T follicular helper cell (primary cell): ENCODE measurements at regions not wholly inside any gene's neighbourhood (a gene's known extent, or its start where the extent isn't known, plus 50 kb on each side); places are given as distances from the start of the nearest gene placed in this dataset.
A peak's percentile ranks its signal among the peaks of the same experiment; 100 is the strongest.

Experiments used
- DNase-seq: peaks from one replicate; pipeline ENCODE4 v3.0.0-alpha.2; 2020; ENCODE audit warnings: low read depth

- DNase-seq, result no peak
These were observed 136.8 kb downstream of the RDH14 start for GRCh38 chr2:18423636-18424035.

DNA sequence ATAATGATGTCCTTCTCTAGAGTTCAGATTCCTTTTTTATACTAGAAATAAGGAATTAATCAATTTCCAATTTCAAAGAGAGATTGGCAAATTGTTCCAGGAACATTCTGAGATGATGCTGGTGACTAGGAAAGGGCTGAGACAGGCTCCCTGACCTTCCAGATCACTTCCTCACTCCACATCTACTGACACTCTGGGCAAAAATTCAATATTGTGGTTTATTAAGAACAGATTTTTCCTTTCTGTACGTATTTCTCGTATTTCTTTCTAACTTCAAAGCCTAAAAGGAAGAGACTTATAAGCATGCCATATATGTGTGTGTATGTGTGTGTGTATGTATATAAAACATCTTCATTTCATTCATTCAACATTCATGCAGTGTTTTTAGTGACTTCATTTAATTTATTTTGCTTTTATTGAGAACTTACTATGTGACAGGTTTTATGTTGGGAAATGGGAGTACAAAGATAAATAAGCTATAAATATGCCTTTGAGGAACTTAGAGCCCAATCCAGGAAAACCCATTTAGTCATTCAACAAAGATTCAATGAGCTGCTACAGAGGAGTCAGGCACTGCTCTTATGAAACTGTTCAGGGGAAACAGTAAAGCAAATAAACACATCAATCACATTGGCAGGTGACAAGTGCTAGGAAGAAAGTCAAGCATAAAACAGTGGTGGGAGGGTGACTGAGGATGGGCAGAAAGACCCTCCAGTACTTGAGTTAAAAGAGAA lies 137.9 kb downstream of the RDH14 start:
- no peak for DNase-seq

DNA sequence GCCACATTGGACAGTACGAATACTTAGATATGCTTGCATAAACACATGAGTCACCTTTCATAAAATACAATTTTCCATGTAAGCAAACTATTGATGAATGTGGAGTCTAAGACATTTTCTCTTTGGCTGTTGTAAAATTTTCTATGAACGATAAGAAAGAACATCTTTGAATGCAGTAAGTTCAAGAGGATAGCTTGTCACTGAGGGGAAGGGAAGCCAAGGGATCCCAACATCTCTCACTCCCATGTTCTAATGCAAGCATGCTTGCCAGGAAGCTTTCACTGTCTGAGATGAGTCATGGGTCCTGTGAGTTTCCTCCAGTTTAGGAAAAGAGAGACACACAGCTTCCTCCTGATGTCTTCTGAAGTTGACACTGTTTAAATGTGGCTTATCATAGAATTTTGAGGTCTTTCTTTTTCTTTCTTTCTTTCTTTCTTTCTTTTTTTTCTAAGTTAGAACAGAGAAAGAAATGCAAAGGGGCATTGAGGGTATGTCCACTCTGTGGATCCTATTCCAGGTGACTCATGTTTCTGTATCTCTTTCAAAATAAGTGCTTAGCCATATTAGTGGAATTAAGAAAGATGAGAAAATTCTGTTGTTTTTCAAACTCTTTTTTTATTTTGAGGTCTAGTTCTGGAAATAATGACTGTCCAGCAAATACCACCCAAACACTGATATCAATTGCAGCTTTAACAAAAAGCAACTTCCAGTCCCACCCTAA lies 146.6 kb downstream of the RDH14 start:
- DNase-seq, result no peak

DNA sequence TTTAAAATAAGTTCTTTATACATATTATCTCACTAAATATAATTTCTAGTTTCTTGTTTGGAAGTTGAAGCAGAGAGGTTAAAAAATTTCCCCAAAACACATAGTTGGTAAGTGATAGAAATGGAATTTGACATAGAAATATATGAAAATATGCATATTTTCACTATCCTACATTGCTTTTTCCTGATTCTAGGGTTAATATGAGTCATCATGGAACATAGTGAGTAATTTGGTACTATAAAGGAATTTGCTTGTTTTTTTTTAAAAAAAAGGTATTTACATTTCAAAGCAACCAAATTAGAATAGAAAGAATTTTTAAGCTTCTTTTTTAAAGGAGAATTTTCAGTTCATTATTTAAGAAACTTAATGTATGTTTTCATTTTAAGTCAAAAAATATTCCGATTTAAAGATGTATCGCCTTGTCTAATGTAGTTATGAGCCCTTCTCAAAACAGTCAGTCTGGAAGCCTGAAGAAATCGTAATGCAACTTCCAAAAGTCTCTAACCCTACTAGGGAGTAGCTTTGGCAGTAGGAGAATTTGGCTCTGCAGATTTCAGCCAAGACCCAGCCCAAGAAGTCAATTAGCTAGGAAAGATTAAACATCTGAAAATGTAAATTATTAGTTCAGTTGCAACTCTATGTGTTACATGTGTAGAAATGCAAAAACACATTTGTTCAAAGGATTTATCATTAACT lies 147.3 kb downstream of the RDH14 start:
- no peak for DNase-seq

- no peak for DNase-seq
These were observed 148.8 kb downstream of the RDH14 start for GRCh38 chr2:18411626-18412025.

DNA sequence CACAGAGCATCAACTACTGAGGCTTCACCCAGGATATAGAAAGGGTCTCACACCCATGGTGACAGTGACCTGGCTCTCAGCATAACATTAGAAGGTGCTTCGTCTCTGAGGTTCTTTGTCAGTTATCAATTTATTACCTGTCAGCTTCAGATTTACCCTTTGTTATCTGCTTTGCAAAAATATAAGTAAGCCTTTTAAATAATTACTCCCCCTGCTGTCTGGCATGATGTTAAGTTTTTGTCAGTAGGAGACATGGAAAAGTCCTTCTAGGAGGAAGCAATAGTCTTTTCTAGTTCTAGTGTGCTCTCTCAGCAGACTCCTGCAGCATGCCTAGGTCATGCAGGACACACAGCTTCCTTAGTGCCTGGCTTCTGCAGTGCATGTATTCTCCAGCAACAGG lies 149.9 kb downstream of the RDH14 start:
- DNase-seq, result no peak

DNA sequence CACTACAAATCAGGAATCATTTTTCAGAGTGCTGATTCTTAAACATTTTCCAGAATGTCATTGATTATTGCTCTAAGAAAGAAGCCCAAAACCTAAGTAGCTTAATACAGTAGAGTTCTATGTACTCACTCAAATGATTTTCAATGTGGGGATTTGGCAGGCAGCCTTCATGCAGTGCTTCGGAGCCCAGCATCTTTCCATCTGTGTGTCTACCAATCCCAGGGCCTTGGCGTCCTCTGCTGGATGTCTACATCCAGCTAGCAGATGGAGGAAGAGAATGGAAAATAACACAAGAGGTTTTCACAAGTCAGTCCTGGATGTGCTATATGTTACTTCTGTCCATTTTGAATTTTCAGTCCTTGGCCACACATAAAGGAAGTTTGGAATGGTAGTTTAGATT lies 151.8 kb downstream of the RDH14 start:
- no peak for DNase-seq

- DNase-seq, result no peak
These were observed 154.2 kb downstream of the RDH14 start for GRCh38 chr2:18406219-18406618.

GRCh38 chr2:18404708-18405107 lies 155.7 kb downstream of the RDH14 start:
- DNase-seq, result no peak

GRCh38 chr2:18403921-18404522 lies 156.4 kb downstream of the RDH14 start:
- no peak for DNase-seq

DNA sequence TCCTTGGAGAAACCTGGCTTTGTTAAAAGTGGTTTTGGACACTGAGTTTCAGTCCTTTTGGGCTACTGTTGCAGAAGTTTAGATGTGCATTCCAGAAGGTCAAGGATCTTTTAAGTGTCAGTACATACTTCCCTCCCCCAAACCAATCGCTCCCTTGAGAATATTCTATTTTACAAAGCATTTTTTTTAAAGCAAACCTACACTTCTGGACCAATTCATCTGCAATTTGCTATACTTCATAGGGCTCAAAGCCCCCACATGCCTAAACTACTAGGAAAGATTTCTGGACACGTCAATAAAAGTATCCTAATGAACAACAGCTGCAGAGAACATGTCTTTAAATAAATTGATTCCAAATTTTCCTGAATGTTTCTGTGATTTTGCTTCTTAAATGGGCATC lies 157.6 kb downstream of the RDH14 start:
- no peak for DNase-seq

DNA sequence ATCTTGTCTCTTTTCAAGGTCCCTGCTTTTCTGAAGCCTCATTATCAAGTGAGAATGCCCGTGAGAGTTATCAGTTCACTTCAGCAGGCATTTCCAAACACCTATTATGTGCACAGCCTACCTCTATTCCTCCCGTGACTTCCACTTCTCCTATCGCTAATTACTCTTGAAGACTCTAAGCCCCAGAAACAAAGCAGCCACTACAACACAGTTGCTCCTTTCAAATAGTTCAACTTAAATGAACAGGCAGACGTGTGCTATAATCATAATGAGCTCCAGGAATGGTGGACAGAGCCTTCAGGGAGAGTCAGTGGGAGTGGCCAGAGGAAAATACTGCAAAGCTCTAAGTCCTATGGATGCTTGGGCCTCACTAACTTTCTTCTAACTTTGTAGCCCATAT lies 159.0 kb downstream of the RDH14 start:
- DNase-seq, result no peak

- no peak for DNase-seq
These were observed 160.9 kb downstream of the RDH14 start for GRCh38 chr2:18399601-18400000.

- no peak for DNase-seq
These were observed 161.6 kb downstream of the RDH14 start for GRCh38 chr2:18398833-18399232.

- DNase-seq, result no peak
These were observed 164.0 kb downstream of the RDH14 start for GRCh38 chr2:18396329-18397010.

DNA sequence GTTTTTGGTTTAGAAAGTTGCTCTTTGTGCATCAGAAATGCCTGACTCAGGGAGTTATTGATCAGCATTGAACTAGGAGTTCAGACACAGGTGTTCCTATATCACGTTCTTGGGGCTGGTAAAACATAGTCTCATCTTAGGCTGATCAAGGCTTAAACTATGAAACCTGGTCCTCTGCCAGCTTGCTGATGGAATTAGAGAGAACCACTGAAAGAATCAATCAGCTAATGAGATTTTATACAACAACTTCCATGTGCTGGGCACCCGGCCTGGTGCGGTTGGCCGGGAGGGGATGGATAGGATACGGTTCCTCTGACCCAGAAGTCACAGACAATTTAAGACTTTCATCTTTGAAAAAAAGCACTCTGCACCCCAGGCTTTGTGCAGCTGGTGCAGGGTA lies 164.9 kb downstream of the RDH14 start:
- no peak for DNase-seq

- peak; percentile 40 for DNase-seq
These were observed 172.8 kb downstream of the RDH14 start for GRCh38 chr2:18387441-18388206.

DNA sequence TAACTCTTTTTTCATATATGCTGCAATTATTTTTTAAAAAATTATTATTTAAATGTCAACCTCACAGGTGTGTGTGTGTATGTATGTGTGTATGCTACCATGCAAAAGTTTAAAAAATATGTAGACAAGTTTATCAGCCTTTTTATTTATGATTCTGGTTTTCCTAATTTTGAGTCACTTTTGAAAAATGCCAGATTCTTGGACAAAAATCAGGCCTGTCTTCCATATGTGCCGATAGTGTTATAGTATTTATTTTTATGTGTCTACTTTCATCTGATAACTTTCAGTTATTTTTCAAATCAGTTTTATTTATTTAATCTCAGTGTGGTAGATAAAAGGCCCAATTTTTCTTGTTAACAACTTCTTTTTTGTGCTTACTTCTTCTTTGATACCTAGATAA lies 176.2 kb downstream of the RDH14 start:
- no peak for DNase-seq

DNA sequence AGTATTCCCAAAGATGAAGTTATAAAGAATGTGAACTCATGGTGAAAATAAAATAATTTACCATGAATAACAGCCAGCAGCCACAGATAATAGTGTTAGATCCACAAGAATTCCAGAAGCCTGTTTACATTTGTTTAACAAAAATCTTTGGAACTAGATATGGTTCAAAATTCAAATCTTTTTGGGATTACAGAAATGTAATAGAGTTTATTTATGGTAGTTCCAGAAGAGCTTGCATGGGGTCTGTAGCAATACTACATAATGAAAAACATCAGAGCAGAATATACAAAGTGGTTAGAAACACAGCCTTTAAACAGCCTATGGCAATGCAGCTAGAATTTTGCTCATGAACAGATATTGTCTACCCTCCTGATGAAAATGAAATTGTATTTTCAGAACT lies 179.1 kb downstream of the RDH14 start:
- DNase-seq, result no peak

DNA sequence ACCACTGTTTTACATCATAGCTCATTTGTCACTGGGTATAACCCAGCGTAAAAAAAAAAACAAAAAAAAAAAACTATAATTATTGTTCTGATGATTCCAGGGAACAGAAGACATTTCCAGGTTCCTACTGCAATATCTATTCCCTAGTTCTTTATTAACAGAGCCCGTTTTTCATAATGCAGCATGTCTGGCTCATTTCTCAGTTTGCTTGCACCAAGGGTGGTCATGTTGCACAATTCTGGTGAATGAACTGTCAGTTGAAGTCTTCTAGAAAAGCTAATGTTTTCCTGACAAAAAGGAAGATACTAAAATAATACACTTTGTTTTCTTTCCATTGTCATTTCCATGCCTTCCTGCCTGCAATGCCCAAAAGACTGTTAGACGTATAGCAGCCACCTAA lies 180.1 kb downstream of the RDH14 start:
- DNase-seq, result no peak

- DNase-seq, result no peak
These were observed 180.6 kb downstream of the RDH14 start for GRCh38 chr2:18379870-18380269.
